Stimulated activated CD4-positive, alpha-beta T cell treated with anti-CD3 and anti-CD28 coated beads, Interleukin-12 subunit alpha, Interleukin-12 subunit beta, amount 100 ng/mL, for 48 hours (primary cell): ENCODE measurements at regions not wholly inside any gene's neighbourhood (a gene's known extent, or its start where the extent isn't known, plus 50 kb on each side); places are given as distances from the start of the nearest gene placed in this dataset.

Experiments
- DNase-seq, 3 donors: peaks; one replicate each; pipeline ENCODE4 v3.0.0-alpha.2; 2020; ENCODE audit warnings: low read depth in 2 of 3, low spot score in 1 of 3

- no peak for DNase-seq
These were observed 171.7 kb upstream of the HS6ST1 start for GRCh38 chr2:128490321-128490720.

GRCh38 chr2:128490881-128491691 lies 172.4 kb upstream of the HS6ST1 start:
- no peak for DNase-seq

GRCh38 chr2:128491692-128492244 lies 173.1 kb upstream of the HS6ST1 start:
- no peak for DNase-seq

- DNase-seq = no peak
These were observed 174.5 kb upstream of the HS6ST1 start for GRCh38 chr2:128492966-128493811.

- DNase-seq = no peak
These were observed 175.2 kb upstream of the HS6ST1 start for GRCh38 chr2:128493880-128494279.

- no peak for DNase-seq
These were observed 175.6 kb upstream of the HS6ST1 start for GRCh38 chr2:128494307-128494639.

GRCh38 chr2:128494640-128495321 lies 176.1 kb upstream of the HS6ST1 start:
- no peak for DNase-seq

- DNase-seq = no peak
These were observed 177.4 kb upstream of the HS6ST1 start for GRCh38 chr2:128495996-128496547.

- no peak for DNase-seq
These were observed 178.0 kb upstream of the HS6ST1 start for GRCh38 chr2:128496700-128497099.

- DNase-seq = no peak
These were observed 178.8 kb upstream of the HS6ST1 start for GRCh38 chr2:128497461-128497860.

GRCh38 chr2:128498086-128498485 lies 179.4 kb upstream of the HS6ST1 start:
- no peak for DNase-seq

GRCh38 chr2:128498589-128498988 lies 179.9 kb upstream of the HS6ST1 start:
- DNase-seq = no peak

GRCh38 chr2:128499367-128500137 lies 180.9 kb upstream of the HS6ST1 start:
- no peak for DNase-seq

- no peak for DNase-seq
These were observed 181.6 kb upstream of the HS6ST1 start for GRCh38 chr2:128500138-128500800.

- DNase-seq = no peak
These were observed 182.5 kb upstream of the HS6ST1 start for GRCh38 chr2:128501006-128501690.

- no peak for DNase-seq
These were observed 183.0 kb upstream of the HS6ST1 start for GRCh38 chr2:128501700-128502099.

- DNase-seq = no peak
These were observed 183.5 kb upstream of the HS6ST1 start for GRCh38 chr2:128502200-128502599.

GRCh38 chr2:128502638-128503246 lies 184.1 kb upstream of the HS6ST1 start:
- no peak for DNase-seq
